Duodenal mucosa (tissue), 2 donors: ENCODE measurements at regions not wholly inside any gene's neighbourhood (a gene's known extent, or its start where the extent isn't known, plus 50 kb on each side); places are given as distances from the start of the nearest gene placed in this dataset.

Source experiments
- H3K27ac ChIP-seq: one replicate; pipeline ENCODE4 v1.7.0; 2013; ENCODE audit warnings: low read depth, low read length
- H3K27me3 ChIP-seq, 2 donors: one replicate each; pipeline ENCODE4 v1.7.0; 2013; ENCODE audit warnings: low read length in 2 of 2, control low read depth in 1 of 2; ENCODE audit not compliant: insufficient read depth in 2 of 2, control insufficient read depth in 1 of 2
- H3K36me3 ChIP-seq, 2 donors: one replicate each; pipeline ENCODE4 v1.7.0; 2013; ENCODE audit warnings: low read length in 2 of 2, control low read depth in 1 of 2; ENCODE audit not compliant: insufficient read depth in 2 of 2, control insufficient read depth in 1 of 2
- H3K4me1 ChIP-seq, 2 donors: one replicate each; pipeline ENCODE4 v1.7.0; 2013; ENCODE audit warnings: low read length in 2 of 2, control low read depth in 1 of 2; ENCODE audit not compliant: insufficient read depth in 2 of 2, control insufficient read depth in 1 of 2
- H3K4me3 ChIP-seq, 2 donors: one replicate each; pipeline ENCODE4 v1.7.0; 2013; ENCODE audit warnings: low read length in 2 of 2, low read depth in 1 of 2
- H3K9ac ChIP-seq, 2 donors: one replicate each; pipeline ENCODE4 v1.7.0; 2013; ENCODE audit warnings: low read length in 2 of 2, low read depth in 1 of 2
- H3K9me3 ChIP-seq, 2 donors: one replicate each; pipeline ENCODE4 v1.7.0; 2013; ENCODE audit warnings: low read length in 2 of 2, control low read depth in 1 of 2; ENCODE audit not compliant: control insufficient read depth in 1 of 2

- Histone ChIP-seq H3K9me3 (peaks cover 0 to 4% of the 10 kb centered on the region in 2 donors), H3K4me1 (peaks cover 0 to 10% of the 10 kb centered on the region in 2 donors), H3K27me3 (no peaks in the 10 kb centered on the region), H3K36me3 (no peaks in the 10 kb centered on the region), H3K27ac (no peak overlapping the region), H3K9ac (no peak overlapping the region), H3K4me3 (no peak overlapping the region)
Observed at GRCh38 chr9:6067426-6067825, 52.0 kb upstream of the RANBP6 start.
